Heart left ventricle (tissue), 13 donors: ENCODE measurements at regions not wholly inside any gene's neighbourhood (a gene's known extent, or its start where the extent isn't known, plus 50 kb on each side); places are given as distances from the start of the nearest gene placed in this dataset.

ENCODE experiments used
- CTCF ChIP-seq, 12 donors: fragments of 200-600 bp; sonication (generic) in 4 of 12; IDR thresholded peaks; one replicate each; pipeline versions ENCODE4 v1.5.0 to v1.8.0; 2018 to 2022; ENCODE audit warnings: antibody characterized with exemption in 12 of 12, mild to moderate bottlenecking in 5 of 12
- POLR2A ChIP-seq, 2 donors: fragments of 450-650 bp; IDR thresholded peaks; one replicate each; pipeline ENCODE4 v1.6.1; 2017; ENCODE audit warnings: antibody characterized with exemption in 2 of 2, mild to moderate bottlenecking in 2 of 2, moderate library complexity in 2 of 2
- donor health status: ischemic (EF 13 %, LVEDD 7.1; RV severe dilation, severe dysfunction).
- donor health status: DM: no; HTN: yes; CAD: no.
- donor health status: DM: no; HTN: no; CAD: no.
- donor health status: ischemic (EF 25% LVEDD 6.9; RV normal size, moderate dysfunction).
- donor health status: ischemic (EF 25% LVEDD 5.7; RV mildly dilated, moderate dysfunction).
- donor health status: ischemic (EF 35%, LVEDD 5.7; RV mildly dilated, moderate dysfunction).
- donor health status: nonischemic (EF 11% LVEDD 7.7; RV severe dilation, severe dysfunction).
- donor health status: DM: yes; HTN: yes; CAD: no.
- donor health status: PGD.
- donor health status: ischemic (EF 29% LVEDD 5.4; RV normal size, mild dysfunction).
- donor health status: nonischemic (EF 23%, LVEDD 6.1; RV moderate dilation, normal function).

- TF ChIP-seq CTCF (IDR thresholded peaks at IDR 0.05), result no peak
- TF ChIP-seq POLR2A (IDR thresholded peaks at IDR 0.05), result no peak
These were observed 757.5 kb upstream of the COBL start for GRCh38 chr7:52074071-52074470.
